Thoracic aorta (tissue), 2 donors: ENCODE measurements at regions not wholly inside any gene's neighbourhood (a gene's known extent, or its start where the extent isn't known, plus 50 kb on each side); places are given as distances from the start of the nearest gene placed in this dataset.

Experiments
- ATAC-seq: fragments of 150-250 bp; one replicate; pipeline ENCODE4 v1.8.0; 2017; ENCODE audit warnings: low read depth; ENCODE audit not compliant: insufficient number of reproducible peaks, low FRiP score
- DNase-seq: peaks from one replicate; pipeline ENCODE4 v3.0.0-alpha.2; 2020; ENCODE audit warnings: low spot score
- H3K27ac ChIP-seq, 2 donors: fragments of 200-600 bp; sonication (generic); 1 replicate in 1 of 2; 2 replicates in 1 of 2; pipeline ENCODE4 v1.5.1; 2016; ENCODE audit warnings: mild to moderate bottlenecking in 2 of 2, moderate library complexity in 2 of 2
- H3K27me3 ChIP-seq: fragments of 200-600 bp; sonication (generic); replicated peaks from 2 replicates; pipeline ENCODE4 v1.6.0; 2016; ENCODE audit warnings: mild to moderate bottlenecking; ENCODE audit not compliant: insufficient read depth
- H3K36me3 ChIP-seq: fragments of 200-600 bp; sonication (generic); one replicate; pipeline ENCODE4 v1.5.1; 2016
- H3K4me1 ChIP-seq, 2 donors: fragments of 200-600 bp; sonication (generic); 1 replicate in 1 of 2; 2 replicates in 1 of 2; pipeline versions ENCODE4 v1.5.1 to v1.6.0; 2016; ENCODE audit warnings: low read depth in 2 of 2, mild to moderate bottlenecking in 1 of 2; ENCODE audit not compliant: control insufficient read depth in 1 of 2
- H3K4me3 ChIP-seq: fragments of 200-600 bp; sonication (generic); 2 replicates; pipeline ENCODE4 v1.5.1; 2016; ENCODE audit warnings: mild to moderate bottlenecking
- H3K9me3 ChIP-seq: fragments of 200-600 bp; sonication (generic); 2 replicates; pipeline ENCODE4 v1.5.1; 2016
- TF ChIP-seq, protein P1 (sequence below): fragments of 200-600 bp; sonication (generic); IDR thresholded peaks from one replicate; pipeline ENCODE4 v1.5.1; 2019; ENCODE audit warnings: antibody characterized with exemption

DNA sequence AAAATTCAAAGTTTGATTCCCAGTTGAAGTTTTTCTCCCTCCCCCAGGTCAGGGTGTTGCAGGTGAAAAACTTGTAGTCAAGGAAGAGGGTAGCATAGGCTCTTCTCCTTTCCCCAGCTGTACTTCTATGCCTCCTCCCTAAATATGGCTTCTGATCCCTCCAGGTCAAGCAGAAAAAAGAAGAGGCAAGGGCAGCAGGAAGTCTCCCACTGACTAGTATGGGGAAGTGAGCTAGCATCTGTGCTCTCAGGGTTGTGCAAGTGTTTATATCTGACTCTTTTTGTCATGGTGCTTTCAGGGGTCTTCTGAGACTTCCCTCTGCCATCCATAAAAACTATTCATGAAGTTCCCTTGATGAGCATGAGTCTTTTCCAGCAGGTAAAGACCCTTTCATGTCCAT lies 76.0 kb downstream of the ATPSCKMT start:
- DNase-seq (no peak), ATAC-seq (no peak)
- H3K36me3 ChIP-seq, result no peaks in the 10 kb centered on the region
- TF ChIP-seq, protein P1, sequence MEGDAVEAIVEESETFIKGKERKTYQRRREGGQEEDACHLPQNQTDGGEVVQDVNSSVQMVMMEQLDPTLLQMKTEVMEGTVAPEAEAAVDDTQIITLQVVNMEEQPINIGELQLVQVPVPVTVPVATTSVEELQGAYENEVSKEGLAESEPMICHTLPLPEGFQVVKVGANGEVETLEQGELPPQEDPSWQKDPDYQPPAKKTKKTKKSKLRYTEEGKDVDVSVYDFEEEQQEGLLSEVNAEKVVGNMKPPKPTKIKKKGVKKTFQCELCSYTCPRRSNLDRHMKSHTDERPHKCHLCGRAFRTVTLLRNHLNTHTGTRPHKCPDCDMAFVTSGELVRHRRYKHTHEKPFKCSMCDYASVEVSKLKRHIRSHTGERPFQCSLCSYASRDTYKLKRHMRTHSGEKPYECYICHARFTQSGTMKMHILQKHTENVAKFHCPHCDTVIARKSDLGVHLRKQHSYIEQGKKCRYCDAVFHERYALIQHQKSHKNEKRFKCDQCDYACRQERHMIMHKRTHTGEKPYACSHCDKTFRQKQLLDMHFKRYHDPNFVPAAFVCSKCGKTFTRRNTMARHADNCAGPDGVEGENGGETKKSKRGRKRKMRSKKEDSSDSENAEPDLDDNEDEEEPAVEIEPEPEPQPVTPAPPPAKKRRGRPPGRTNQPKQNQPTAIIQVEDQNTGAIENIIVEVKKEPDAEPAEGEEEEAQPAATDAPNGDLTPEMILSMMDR, result no peak
- no peak overlapping the region for H3K27ac ChIP-seq
- no peaks in the 10 kb centered on the region for H3K27me3 ChIP-seq
- no peaks in the 10 kb centered on the region for H3K9me3 ChIP-seq
- H3K4me1 ChIP-seq, result no peaks in the 10 kb centered on the region
- no peak overlapping the region for H3K4me3 ChIP-seq

DNA sequence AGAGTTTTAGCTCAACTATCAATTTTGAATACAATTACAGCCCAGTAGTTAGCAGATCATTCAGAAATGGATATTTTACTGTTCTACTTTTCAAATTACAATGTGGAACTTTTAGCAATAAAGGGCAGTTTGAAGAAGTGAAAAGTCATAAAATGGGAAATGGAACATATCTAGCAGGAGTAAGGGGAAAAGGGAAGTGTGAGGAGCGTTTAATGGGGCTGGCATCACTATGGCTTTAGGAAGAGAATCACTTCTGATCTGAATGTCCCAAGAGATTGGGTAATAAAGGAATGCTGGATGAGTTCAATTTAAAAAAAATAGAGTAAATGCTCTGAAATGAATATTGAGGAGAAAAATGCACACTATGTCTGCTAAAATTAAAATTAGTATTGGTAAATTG lies 77.4 kb downstream of the ATPSCKMT start:
- H3K4me1 ChIP-seq, result no peaks in the 10 kb centered on the region
- H3K27me3 ChIP-seq, result no peaks in the 10 kb centered on the region
- no peak for ATAC-seq
- TF ChIP-seq, protein P1, result no peak
- H3K9me3 ChIP-seq, result no peaks in the 10 kb centered on the region
- no peak overlapping the region for H3K27ac ChIP-seq
- no peaks in the 10 kb centered on the region for H3K36me3 ChIP-seq
- DNase-seq, result no peak
- no peak overlapping the region for H3K4me3 ChIP-seq

DNA sequence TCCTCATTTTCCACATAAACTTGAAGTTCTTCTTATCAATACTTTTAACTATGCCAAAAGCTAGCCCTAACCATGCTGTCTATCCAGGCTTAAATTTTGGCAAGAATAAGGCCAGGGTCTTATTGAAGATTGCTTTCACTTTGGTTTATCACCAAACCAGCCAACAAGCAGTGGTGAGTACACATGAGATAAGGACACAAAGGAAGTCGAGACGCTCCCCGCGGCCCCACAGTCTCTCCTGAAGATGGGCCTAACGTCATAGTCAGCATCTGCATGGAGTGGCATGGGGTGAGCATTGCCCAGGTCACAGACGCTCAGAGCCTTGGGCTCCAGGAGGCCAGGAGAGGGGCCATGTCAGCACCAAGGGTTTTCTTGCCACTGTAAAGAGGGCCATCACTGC lies 80.3 kb downstream of the ATPSCKMT start:
- no peak overlapping the region for H3K27ac ChIP-seq
- peaks cover 4% of the 10 kb centered on the region for H3K9me3 ChIP-seq
- H3K4me3 ChIP-seq, result no peak overlapping the region
- DNase-seq (no peak), ATAC-seq (no peak)
- H3K27me3 ChIP-seq, result no peaks in the 10 kb centered on the region
- H3K36me3 ChIP-seq, result no peaks in the 10 kb centered on the region
- H3K4me1 ChIP-seq, result no peaks in the 10 kb centered on the region
- TF ChIP-seq, protein P1, result no peak

GRCh38 chr5:10168254-10168653 lies 81.4 kb downstream of the ATPSCKMT start:
- no peaks in the 10 kb centered on the region for H3K27me3 ChIP-seq
- no peaks in the 10 kb centered on the region for H3K4me1 ChIP-seq
- peaks cover 4% of the 10 kb centered on the region for H3K9me3 ChIP-seq
- no peak overlapping the region for H3K4me3 ChIP-seq
- H3K36me3 ChIP-seq, result no peaks in the 10 kb centered on the region
- no peak overlapping the region for H3K27ac ChIP-seq
- ATAC-seq, result no peak
- DNase-seq, result no peak
- TF ChIP-seq, protein P1, result no peak

- DNase-seq (no peak), ATAC-seq (no peak)
- Histone ChIP-seq H3K9me3 (peaks cover 4% of the 10 kb centered on the region), H3K4me1 (no peaks in the 10 kb centered on the region), H3K27me3 (no peaks in the 10 kb centered on the region), H3K36me3 (no peaks in the 10 kb centered on the region), H3K27ac (no peak overlapping the region), H3K4me3 (no peak overlapping the region)
- TF ChIP-seq, protein P1, result no peak
These were observed 81.9 kb downstream of the ATPSCKMT start for GRCh38 chr5:10167806-10168205.
